Upper lobe of left lung (tissue), 6 donors: ENCODE measurements at regions not wholly inside any gene's neighbourhood (a gene's known extent, or its start where the extent isn't known, plus 50 kb on each side); places are given as distances from the start of the nearest gene placed in this dataset.

Experiments
- ATAC-seq, 2 donors: fragments of 200-7000 bp; cut with Tn5 transposase; one replicate each; pipeline ENCODE4 v1.9.1; 2022; ENCODE audit warnings: mild to moderate bottlenecking in 2 of 2, moderate library complexity in 2 of 2; ENCODE audit not compliant: low FRiP score in 2 of 2
- DNase-seq, 2 donors: peaks; one replicate each; pipeline ENCODE4 v3.0.0-alpha.2; 2019 to 2020
- H3K27ac ChIP-seq, 4 donors: fragments of 200-600 bp; sonication (generic); one replicate each; pipeline ENCODE4 v1.5.1; 2016 to 2019
- H3K27me3 ChIP-seq, 4 donors: fragments of 200-600 bp; sonication (generic); one replicate each; pipeline ENCODE4 v1.5.1; 2017 to 2019
- H3K36me3 ChIP-seq, 4 donors: fragments of 200-600 bp; sonication (generic); one replicate each; pipeline ENCODE4 v1.5.1; 2016 to 2019
- H3K4me1 ChIP-seq, 4 donors: fragments of 200-600 bp; sonication (generic); one replicate each; pipeline ENCODE4 v1.5.1; 2018 to 2019
- H3K4me3 ChIP-seq, 4 donors: fragments of 200-600 bp; sonication (generic); one replicate each; pipeline ENCODE4 v1.5.1; 2017 to 2019; ENCODE audit warnings: mild to moderate bottlenecking in 2 of 4, moderate library complexity in 1 of 4
- H3K9me3 ChIP-seq, 4 donors: fragments of 200-600 bp; sonication (generic); one replicate each; pipeline ENCODE4 v1.5.1; 2018 to 2019
- EP300 ChIP-seq, 4 donors: sonication (generic); formaldehyde crosslinking; IDR thresholded peaks; one replicate each; pipeline ENCODE4 v1.5.1; 2017; ENCODE audit warnings: antibody characterized with exemption in 4 of 4, control low read depth in 2 of 4
- POLR2A ChIP-seq, 4 donors: fragments of 450-650 bp; IDR thresholded peaks; one replicate each; pipeline ENCODE4 v1.5.1; 2016 to 2017; ENCODE audit warnings: antibody characterized with exemption in 4 of 4, mild to moderate bottlenecking in 2 of 4
- POLR2AphosphoS5 ChIP-seq, 2 donors: sonication (generic); formaldehyde crosslinking; IDR thresholded peaks; one replicate each; pipeline ENCODE4 v1.5.1; 2017; ENCODE audit warnings: antibody characterized with exemption in 2 of 2
- WGBS, 2 donors: methylation state at CpG; one replicate each; pipeline ENCODE4 v1.1.5; 2017 to 2018; 5-methylcytosine and 5-hydroxymethylcytosine counted together
- TF ChIP-seq, protein P1 (sequence below), 6 experiments: fragments of 450-650 bp in 4 of 6; fragments of 200-600 bp in 2 of 6; sonication (generic) in 2 of 6; IDR thresholded peaks; one replicate each; pipeline ENCODE4 v1.5.1; 2016 to 2019; ENCODE audit warnings: antibody characterized with exemption in 6 of 6
- donor health status: DM: no; HTN: no; CAD: no; lungs with moderate emphysema.
- donor health status: DM: no; HTN: yes; CAD: no; lungs with severe emphysema.

DNA sequence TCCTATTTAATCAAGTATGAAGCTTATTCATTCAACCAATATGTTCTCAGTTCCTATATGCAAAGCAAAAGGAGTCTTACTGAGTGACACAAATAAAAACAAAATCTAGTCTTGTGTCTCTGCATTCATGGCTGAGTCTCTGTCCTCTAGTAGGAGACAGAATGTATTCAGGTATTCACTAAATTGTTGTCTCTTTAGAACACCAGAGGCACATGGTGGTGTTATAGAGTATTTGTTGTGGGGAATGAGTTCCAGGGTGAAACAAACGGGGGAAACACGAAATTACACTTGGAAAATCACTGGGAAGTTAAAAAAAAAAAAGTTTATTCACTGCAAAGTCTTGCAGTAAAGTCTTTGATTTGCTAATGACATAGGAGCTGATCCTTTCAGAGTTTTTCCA is 131.7 kb upstream of the FSHR start:
- Histone ChIP-seq H3K9me3 (no peaks in the 10 kb centered on the region), H3K4me1 (peaks cover 0 to 7% (median 0%) of the 10 kb centered on the region in 4 donors), H3K27ac (no peak overlapping the region), H3K4me3 (no peak overlapping the region), H3K27me3 (no peaks in the 10 kb centered on the region), H3K36me3 (no peaks in the 10 kb centered on the region)
- TF ChIP-seq POLR2A (IDR thresholded peaks at IDR 0.05), result no peak
- no peak for TF ChIP-seq POLR2AphosphoS5 (IDR thresholded peaks at IDR 0.05)
- TF ChIP-seq EP300 (IDR thresholded peaks at IDR 0.05), result no peak
- TF ChIP-seq, protein P1, sequence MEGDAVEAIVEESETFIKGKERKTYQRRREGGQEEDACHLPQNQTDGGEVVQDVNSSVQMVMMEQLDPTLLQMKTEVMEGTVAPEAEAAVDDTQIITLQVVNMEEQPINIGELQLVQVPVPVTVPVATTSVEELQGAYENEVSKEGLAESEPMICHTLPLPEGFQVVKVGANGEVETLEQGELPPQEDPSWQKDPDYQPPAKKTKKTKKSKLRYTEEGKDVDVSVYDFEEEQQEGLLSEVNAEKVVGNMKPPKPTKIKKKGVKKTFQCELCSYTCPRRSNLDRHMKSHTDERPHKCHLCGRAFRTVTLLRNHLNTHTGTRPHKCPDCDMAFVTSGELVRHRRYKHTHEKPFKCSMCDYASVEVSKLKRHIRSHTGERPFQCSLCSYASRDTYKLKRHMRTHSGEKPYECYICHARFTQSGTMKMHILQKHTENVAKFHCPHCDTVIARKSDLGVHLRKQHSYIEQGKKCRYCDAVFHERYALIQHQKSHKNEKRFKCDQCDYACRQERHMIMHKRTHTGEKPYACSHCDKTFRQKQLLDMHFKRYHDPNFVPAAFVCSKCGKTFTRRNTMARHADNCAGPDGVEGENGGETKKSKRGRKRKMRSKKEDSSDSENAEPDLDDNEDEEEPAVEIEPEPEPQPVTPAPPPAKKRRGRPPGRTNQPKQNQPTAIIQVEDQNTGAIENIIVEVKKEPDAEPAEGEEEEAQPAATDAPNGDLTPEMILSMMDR (IDR thresholded peaks at IDR 0.05), result no peak
- no peak for ATAC-seq
- WGBS, 2 donors, result 62 to 63% methylated on average over 2 of the region's 2 CpGs
- no peak for DNase-seq

DNA sequence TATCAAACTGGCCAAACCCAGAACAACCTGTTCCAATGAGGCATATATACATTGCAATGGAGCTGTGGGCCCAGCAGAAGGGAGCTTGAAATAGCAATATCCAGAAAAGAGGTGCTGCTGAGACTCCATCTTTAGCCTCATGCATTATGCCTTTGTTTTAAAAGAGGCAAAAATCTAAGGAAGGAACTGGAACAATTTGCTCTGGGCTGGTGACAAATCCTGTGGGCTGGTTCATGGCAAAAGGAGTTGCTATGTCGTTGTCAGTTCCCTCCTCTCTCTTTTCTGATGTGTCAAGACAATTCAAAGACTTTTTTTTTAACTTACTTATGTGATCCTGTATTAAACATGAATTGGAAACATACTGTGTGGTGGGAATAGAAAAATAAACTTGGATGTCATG is 124.2 kb upstream of the FSHR start:
- H3K4me3 ChIP-seq, result no peak overlapping the region
- H3K27me3 ChIP-seq, result no peaks in the 10 kb centered on the region
- ATAC-seq (no peak), DNase-seq (no peak)
- no peaks in the 10 kb centered on the region for H3K36me3 ChIP-seq
- TF ChIP-seq, protein P1 (IDR thresholded peaks at IDR 0.05), result no peak
- TF ChIP-seq POLR2AphosphoS5 (IDR thresholded peaks at IDR 0.05), result no peak
- TF ChIP-seq EP300 (IDR thresholded peaks at IDR 0.05), result no peak
- no peak for TF ChIP-seq POLR2A (IDR thresholded peaks at IDR 0.05)
- 70 to 76% methylated on average over 1 of the region's 1 CpG for WGBS, 2 donors
- H3K4me1 ChIP-seq, result no peaks in the 10 kb centered on the region
- peaks cover 0 to 5% (median 0%) of the 10 kb centered on the region in 4 donors for H3K9me3 ChIP-seq
- H3K27ac ChIP-seq, result no peak overlapping the region

DNA sequence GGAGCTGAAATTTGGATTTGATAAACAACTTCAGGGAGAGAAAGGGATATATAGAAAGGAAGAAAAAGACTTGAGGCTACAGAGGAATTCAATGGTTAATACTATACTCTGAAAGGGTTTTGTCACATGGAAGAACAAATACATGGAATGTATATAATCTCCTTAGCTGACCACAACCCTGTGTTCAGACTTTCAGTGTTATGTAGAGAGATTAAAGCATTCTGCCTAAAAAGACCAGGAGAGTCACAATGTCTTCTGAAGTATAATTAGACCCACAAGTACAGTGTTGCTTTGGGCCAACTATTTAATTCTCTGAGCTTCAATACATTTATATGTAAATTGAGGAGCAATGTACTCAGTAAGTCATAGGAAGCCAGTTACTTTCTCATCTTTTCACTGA is 123.8 kb upstream of the FSHR start:
- Histone ChIP-seq H3K27ac (no peak overlapping the region), H3K36me3 (no peaks in the 10 kb centered on the region), H3K9me3 (peaks cover 0 to 5% (median 0%) of the 10 kb centered on the region in 4 donors), H3K4me1 (no peaks in the 10 kb centered on the region), H3K4me3 (no peak overlapping the region), H3K27me3 (no peaks in the 10 kb centered on the region)
- TF ChIP-seq, protein P1 (IDR thresholded peaks at IDR 0.05), result no peak
- TF ChIP-seq POLR2A (IDR thresholded peaks at IDR 0.05), result no peak
- TF ChIP-seq EP300 (IDR thresholded peaks at IDR 0.05), result no peak
- no peak for TF ChIP-seq POLR2AphosphoS5 (IDR thresholded peaks at IDR 0.05)
- ATAC-seq (no peak), DNase-seq (no peak)

DNA sequence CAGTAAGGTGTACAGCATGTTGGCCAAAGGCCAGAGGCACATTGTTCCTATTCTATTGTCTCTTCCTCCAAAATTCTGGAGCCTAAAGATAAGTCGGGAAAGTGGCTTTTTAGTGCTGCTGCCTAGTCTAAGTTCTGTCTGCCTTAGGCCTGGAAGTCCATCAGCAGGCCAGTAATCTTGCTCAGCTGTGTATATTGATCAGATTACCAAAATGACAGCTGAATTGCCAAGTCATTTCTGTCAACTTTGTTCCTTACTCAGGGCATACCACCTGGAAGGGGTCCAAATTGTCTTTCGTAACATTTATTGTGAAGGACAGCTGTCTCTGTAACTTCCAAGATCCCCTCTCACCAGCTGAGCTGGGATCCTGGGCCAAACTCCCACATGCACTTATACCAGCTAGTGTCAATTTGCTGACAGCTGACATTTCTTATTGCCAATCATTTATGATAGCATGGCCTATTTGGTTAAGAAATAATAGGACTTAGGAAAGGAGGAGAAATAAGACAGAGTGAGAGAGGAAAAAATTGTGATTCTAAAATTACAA is 116.8 kb upstream of the FSHR start:
- ATAC-seq (no peak), DNase-seq (no peak)
- TF ChIP-seq EP300 (IDR thresholded peaks at IDR 0.05) (no peak), POLR2AphosphoS5 (IDR thresholded peaks at IDR 0.05) (no peak), POLR2A (IDR thresholded peaks at IDR 0.05) (no peak)
- TF ChIP-seq, protein P1 (IDR thresholded peaks at IDR 0.05), result no peak
- H3K9me3 ChIP-seq, result no peaks in the 10 kb centered on the region
- no peaks in the 10 kb centered on the region for H3K36me3 ChIP-seq
- H3K4me3 ChIP-seq, result no peak overlapping the region
- no peaks in the 10 kb centered on the region for H3K27me3 ChIP-seq
- no peaks in the 10 kb centered on the region for H3K4me1 ChIP-seq
- WGBS, 2 donors, result 56 to 64% methylated on average over 2 of the region's 2 CpGs
- H3K27ac ChIP-seq, result no peak overlapping the region

DNA sequence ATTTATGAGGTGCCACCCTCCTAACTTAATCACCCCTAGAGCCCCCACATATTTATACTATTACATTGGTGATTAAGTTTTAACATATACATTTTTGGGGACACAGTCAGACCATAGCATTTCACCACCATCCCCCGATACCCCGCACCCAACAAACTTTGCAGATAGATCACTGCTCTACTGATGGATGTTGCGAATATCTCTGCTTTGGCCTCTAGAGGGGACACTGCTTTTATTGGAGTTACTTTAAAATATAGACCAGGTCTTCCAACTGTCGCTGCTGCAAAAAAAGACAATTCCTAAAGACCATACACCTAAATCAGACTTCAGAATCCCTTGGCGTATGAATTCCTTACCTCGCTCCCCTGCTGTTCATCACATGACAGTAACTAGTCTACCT is 115.8 kb upstream of the FSHR start:
- DNase-seq, result no peak
- H3K27ac ChIP-seq, result no peak overlapping the region
- 96 to 99% methylated on average over 6 of the region's 6 CpGs for WGBS, 2 donors

More for the DNA sequence above, 115.8 kb upstream of the FSHR start:
- no peaks in the 10 kb centered on the region for H3K27me3 ChIP-seq
- no peak overlapping the region for H3K4me3 ChIP-seq
- no peak for ATAC-seq
- TF ChIP-seq EP300 (IDR thresholded peaks at IDR 0.05) (no peak), POLR2AphosphoS5 (IDR thresholded peaks at IDR 0.05) (no peak), POLR2A (IDR thresholded peaks at IDR 0.05) (no peak)
- TF ChIP-seq, protein P1 (IDR thresholded peaks at IDR 0.05), result no peak
- H3K4me1 ChIP-seq, result no peaks in the 10 kb centered on the region
- H3K9me3 ChIP-seq, result no peaks in the 10 kb centered on the region
- no peaks in the 10 kb centered on the region for H3K36me3 ChIP-seq
